Smooth muscle cell (in vitro differentiated cells): ENCODE measurements at regions not wholly inside any gene's neighbourhood (a gene's known extent, or its start where the extent isn't known, plus 50 kb on each side); places are given as distances from the start of the nearest gene placed in this dataset.

Experiments
- DNase-seq: peaks from one replicate; lab custom pipeline; 2025; ENCODE audit not compliant: unreplicated experiment; lab: John Stamatoyannopoulos, UW
- H2AFZ ChIP-seq: fragments of 200-600 bp; sonication (generic); 2 replicates; pipeline ENCODE4 v1.6.0; 2016; ENCODE audit warnings: antibody characterized with exemption, low read depth, mild to moderate bottlenecking
- H3F3A ChIP-seq: fragments of 200-600 bp; sonication (generic); 2 replicates; pipeline ENCODE4 v1.6.0; 2017; ENCODE audit warnings: antibody characterized with exemption, low read depth
- H3K27ac ChIP-seq: fragments of 200-600 bp; sonication (generic); 2 replicates; pipeline ENCODE4 v1.5.1; 2016; ENCODE audit warnings: low read depth, mild to moderate bottlenecking
- H3K27me3 ChIP-seq: fragments of 200-600 bp; sonication (generic); 2 replicates; pipeline ENCODE4 v1.6.1; 2016; ENCODE audit warnings: low read depth, mild to moderate bottlenecking
- H3K36me3 ChIP-seq: fragments of 200-600 bp; sonication (generic); 2 replicates; pipeline ENCODE4 v1.5.1; 2016; ENCODE audit warnings: low read depth
- H3K4me1 ChIP-seq: fragments of 200-600 bp; sonication (generic); 2 replicates; pipeline ENCODE4 v1.5.1; 2016; ENCODE audit warnings: low read depth
- H3K4me2 ChIP-seq: fragments of 200-600 bp; sonication (generic); 2 replicates; pipeline ENCODE4 v1.6.0; 2016; ENCODE audit warnings: mild to moderate bottlenecking
- H3K4me3 ChIP-seq: fragments of 200-600 bp; sonication (generic); 2 replicates; pipeline ENCODE4 v1.5.1; 2016; ENCODE audit warnings: mild to moderate bottlenecking
- H3K79me2 ChIP-seq: fragments of 200-600 bp; sonication (generic); 2 replicates; pipeline ENCODE4 v1.6.0; 2016; ENCODE audit warnings: low read depth, mild to moderate bottlenecking
- H3K9ac ChIP-seq: fragments of 200-600 bp; sonication (generic); 2 replicates; pipeline ENCODE4 v1.6.0; 2016; ENCODE audit warnings: low read depth
- H3K9me3 ChIP-seq: fragments of 200-600 bp; sonication (generic); replicated peaks from 2 replicates; pipeline ENCODE4 v1.5.1; 2016; ENCODE audit warnings: low read depth
- H4K20me1 ChIP-seq: fragments of 200-600 bp; sonication (generic); 2 replicates; pipeline ENCODE4 v1.6.0; 2016; ENCODE audit warnings: low read depth
- WGBS: methylation state at CpG from one replicate; pipeline ENCODE4 v1.1.7; 2016; ENCODE audit warnings: low lambda C conversion rate; 5-methylcytosine and 5-hydroxymethylcytosine counted together
- TF ChIP-seq, protein P1 (sequence below): fragments of 200-600 bp; sonication (generic); IDR thresholded peaks from 2 replicates; pipeline ENCODE4 v1.5.1; 2017; ENCODE audit warnings: borderline replicate concordance, mild to moderate bottlenecking, antibody characterized with exemption; ENCODE audit not compliant: insufficient read depth, poor library complexity, severe bottlenecking

DNA sequence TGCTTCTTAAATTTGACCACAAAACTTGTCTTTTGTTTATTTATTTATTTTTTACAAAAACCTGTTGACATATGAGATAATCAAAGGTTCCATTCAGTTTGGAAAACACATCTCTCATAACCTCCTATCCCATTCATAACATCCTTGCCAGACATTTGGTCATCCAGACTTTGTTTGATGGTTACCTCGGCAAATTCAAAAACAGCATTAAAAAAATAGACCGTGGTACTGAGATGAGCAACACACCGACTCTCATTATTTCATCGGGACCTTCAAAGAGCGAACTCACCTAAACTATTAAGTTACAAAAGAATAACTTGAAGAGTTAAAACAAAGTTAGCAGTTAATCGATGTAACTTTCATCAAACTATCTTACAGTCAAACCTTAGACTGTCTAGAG, 85.8 kb upstream of the RPS6KA3 start:
- Histone ChIP-seq H3K9ac (no peak overlapping the region), H3F3A (no peaks in the 10 kb centered on the region), H3K79me2 (no peaks in the 10 kb centered on the region), H3K27me3 (no peaks in the 10 kb centered on the region), H3K27ac (no peak overlapping the region), H3K4me2 (no peak overlapping the region), H3K9me3 (no peaks in the 10 kb centered on the region), H4K20me1 (no peaks in the 10 kb centered on the region), H3K36me3 (no peaks in the 10 kb centered on the region), H2AFZ (no peak overlapping the region), H3K4me3 (no peak overlapping the region), H3K4me1 (no peaks in the 10 kb centered on the region)
- 86% methylated on average over 6 of the region's 6 CpGs for WGBS
- DNase-seq: no peak
- TF ChIP-seq, protein P1, sequence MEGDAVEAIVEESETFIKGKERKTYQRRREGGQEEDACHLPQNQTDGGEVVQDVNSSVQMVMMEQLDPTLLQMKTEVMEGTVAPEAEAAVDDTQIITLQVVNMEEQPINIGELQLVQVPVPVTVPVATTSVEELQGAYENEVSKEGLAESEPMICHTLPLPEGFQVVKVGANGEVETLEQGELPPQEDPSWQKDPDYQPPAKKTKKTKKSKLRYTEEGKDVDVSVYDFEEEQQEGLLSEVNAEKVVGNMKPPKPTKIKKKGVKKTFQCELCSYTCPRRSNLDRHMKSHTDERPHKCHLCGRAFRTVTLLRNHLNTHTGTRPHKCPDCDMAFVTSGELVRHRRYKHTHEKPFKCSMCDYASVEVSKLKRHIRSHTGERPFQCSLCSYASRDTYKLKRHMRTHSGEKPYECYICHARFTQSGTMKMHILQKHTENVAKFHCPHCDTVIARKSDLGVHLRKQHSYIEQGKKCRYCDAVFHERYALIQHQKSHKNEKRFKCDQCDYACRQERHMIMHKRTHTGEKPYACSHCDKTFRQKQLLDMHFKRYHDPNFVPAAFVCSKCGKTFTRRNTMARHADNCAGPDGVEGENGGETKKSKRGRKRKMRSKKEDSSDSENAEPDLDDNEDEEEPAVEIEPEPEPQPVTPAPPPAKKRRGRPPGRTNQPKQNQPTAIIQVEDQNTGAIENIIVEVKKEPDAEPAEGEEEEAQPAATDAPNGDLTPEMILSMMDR: no peak

GRCh38 chrX:20350596-20350995, 83.9 kb upstream of the RPS6KA3 start:
- no peak overlapping the region for H3K4me3 ChIP-seq
- H3K4me2 ChIP-seq: no peak overlapping the region
- no peaks in the 10 kb centered on the region for H3F3A ChIP-seq
- no peaks in the 10 kb centered on the region for H3K27me3 ChIP-seq
- DNase-seq: no peak
- 67% methylated on average over 3 of the region's 3 CpGs for WGBS
- H3K79me2 ChIP-seq: no peaks in the 10 kb centered on the region
- no peak overlapping the region for H3K27ac ChIP-seq
- no peaks in the 10 kb centered on the region for H3K36me3 ChIP-seq
- no peak overlapping the region for H3K9ac ChIP-seq
- TF ChIP-seq, protein P1: no peak
- H2AFZ ChIP-seq: no peak overlapping the region
- H3K9me3 ChIP-seq: no peaks in the 10 kb centered on the region
- no peaks in the 10 kb centered on the region for H3K4me1 ChIP-seq
- H4K20me1 ChIP-seq: no peaks in the 10 kb centered on the region

GRCh38 chrX:20348139-20348538, 81.4 kb upstream of the RPS6KA3 start:
- Histone ChIP-seq H3K9ac (no peak overlapping the region), H3K27me3 (no peaks in the 10 kb centered on the region), H3K4me2 (no peak overlapping the region), H3K79me2 (no peaks in the 10 kb centered on the region), H3K27ac (no peak overlapping the region), H3K9me3 (no peaks in the 10 kb centered on the region), H3K4me1 (no peaks in the 10 kb centered on the region), H3F3A (no peaks in the 10 kb centered on the region), H3K4me3 (no peak overlapping the region), H2AFZ (no peak overlapping the region), H4K20me1 (no peaks in the 10 kb centered on the region), H3K36me3 (no peaks in the 10 kb centered on the region)
- TF ChIP-seq, protein P1: no peak
- no peak for DNase-seq
- WGBS: 93% methylated on average over 4 of the region's 4 CpGs

DNA sequence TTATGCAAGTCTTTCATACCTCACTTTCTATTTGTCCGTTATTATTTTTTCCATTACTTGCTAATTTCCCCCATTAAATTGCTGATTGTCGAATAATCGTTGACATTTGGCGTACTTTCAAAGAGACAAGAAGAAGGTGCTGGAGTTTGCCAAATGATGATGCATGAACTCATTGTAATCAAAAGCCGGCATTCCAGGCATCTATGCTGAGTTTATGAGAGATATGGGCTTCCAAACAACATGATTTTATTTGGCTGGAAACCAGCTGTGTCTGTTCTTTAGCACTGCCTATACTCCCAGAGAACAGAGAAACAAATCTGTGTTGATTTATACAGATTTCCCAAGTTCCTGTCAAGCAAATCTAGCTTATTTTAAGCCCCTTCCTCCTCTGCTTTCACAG, 80.8 kb upstream of the RPS6KA3 start:
- WGBS: 75% methylated on average over 5 of the region's 5 CpGs
- TF ChIP-seq, protein P1: no peak
- Histone ChIP-seq H3F3A (no peaks in the 10 kb centered on the region), H3K79me2 (no peaks in the 10 kb centered on the region), H3K36me3 (no peaks in the 10 kb centered on the region), H3K4me2 (no peak overlapping the region), H2AFZ (no peak overlapping the region), H3K9ac (no peak overlapping the region), H3K27ac (no peak overlapping the region), H3K27me3 (no peaks in the 10 kb centered on the region), H3K4me1 (no peaks in the 10 kb centered on the region), H3K9me3 (no peaks in the 10 kb centered on the region), H4K20me1 (no peaks in the 10 kb centered on the region), H3K4me3 (no peak overlapping the region)
- no peak for DNase-seq
